ENCODE measurements at regions not wholly inside any gene's neighbourhood (a gene's known extent, or its start where the extent isn't known, plus 50 kb on each side); places are given as distances from the start of the nearest gene placed in this dataset.

DNA sequence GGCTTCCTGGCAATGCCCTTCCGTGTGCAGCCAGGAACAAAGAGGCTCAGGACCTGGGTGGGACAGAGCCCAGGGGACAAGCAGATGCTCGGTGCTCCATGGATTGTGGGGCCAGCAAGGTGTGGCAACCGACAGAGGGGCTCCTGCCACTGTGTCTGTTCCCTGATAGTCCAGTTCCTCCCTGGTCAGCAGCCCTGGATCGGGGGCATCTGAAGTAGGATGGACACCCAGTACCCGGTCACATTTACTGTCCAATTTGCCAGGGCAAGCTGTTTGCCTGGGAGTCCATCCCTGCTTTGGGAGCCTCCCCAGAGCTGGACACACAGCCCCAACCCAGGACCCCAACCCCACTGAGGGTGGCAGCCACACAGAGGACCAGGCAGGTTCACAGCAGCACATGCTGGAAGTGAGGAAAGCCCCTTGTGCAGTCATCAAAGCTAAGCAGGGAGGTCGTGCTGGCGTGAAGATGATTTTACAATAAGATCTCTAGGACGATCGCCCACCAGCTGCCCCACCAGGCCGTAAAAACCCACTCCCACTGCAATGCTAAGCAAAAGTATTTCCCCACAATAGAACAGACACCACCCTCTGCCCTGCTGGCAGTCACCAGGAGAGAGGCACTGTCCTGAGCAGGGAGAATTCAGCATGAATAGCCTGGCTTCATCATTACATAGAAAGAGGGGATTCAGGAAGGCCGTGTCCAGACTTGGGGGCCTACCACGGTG lies 141.7 kb downstream of the NDUFA10 start:
- DNase-seq (ENCODE audit: extremely low read depth, low read depth, low spot score): no peak

DNA sequence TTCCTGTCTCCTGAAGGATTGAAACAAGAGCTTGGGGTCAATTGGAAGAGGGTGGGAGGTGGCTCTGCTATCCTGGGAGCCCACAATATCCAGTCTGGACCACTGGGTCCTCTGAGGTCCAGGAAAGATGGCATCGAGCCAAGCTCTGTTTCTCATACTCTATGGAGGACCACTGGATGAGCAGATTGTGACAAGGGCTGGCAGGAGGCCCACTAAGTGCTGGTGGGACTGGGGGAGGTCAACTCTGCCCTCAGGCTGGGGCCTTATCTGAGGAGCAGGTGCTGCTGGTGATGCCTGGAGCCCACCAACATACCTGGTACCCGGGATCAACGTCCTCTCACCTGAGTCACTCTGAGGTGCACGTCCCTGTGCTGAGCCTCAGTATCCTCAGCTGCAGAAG lies 142.4 kb downstream of the NDUFA10 start:
- DNase-seq (ENCODE audit: extremely low read depth, low read depth, low spot score): no peak

- DNase-seq (ENCODE audit: extremely low read depth, low read depth, low spot score): peak; percentile 5
Observed at GRCh38 chr2:239882331-239882732, 142.8 kb downstream of the NDUFA10 start.

- peak; percentile 4 for DNase-seq (ENCODE audit: extremely low read depth, low read depth, low spot score)
Observed at GRCh38 chr2:239881561-239882320, 143.4 kb downstream of the NDUFA10 start.

DNA sequence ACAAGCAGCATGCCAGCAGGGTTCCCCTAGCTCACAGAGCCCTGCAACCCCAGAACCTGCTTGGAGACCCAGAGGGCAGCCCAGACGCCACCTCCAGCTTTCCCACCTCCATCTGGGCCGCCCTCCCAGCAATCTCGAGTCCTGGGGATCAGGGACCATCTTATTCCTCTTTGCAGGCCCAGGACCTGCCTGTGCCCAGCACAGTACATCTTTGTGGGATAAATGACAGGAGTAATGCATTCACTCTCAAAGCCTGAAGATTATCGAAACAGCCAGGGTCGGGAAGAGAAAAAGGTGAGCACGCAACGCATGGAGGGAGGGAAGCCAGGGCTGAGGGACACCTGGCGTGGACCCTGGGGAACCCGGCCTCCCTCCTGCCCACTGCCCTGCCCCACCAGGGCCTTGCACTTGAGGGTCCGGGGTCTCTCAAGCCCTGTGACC lies 144.1 kb downstream of the NDUFA10 start:
- no peak for DNase-seq (ENCODE audit: extremely low read depth, low read depth, low spot score)

DNA sequence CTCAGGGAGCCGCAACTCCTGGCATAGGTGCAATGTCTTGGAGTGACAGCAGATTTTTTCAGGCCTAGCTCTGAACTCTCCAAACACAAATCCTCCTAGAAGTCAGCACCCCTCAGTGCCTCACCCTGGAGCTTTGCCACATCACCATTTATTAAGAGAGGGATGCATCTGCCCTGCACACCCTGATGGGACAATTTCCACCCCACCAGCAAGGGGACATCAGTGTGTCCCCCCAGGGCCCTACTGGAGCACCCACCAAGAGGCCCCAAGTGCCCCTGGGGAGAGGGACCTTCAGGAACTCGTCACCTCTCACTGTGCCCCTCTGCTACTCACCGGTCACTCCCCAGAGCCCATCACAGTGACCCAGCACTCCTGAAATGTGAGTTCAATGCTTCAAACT lies 144.7 kb downstream of the NDUFA10 start:
- no peak for DNase-seq (ENCODE audit: extremely low read depth, low read depth, low spot score)

DNA sequence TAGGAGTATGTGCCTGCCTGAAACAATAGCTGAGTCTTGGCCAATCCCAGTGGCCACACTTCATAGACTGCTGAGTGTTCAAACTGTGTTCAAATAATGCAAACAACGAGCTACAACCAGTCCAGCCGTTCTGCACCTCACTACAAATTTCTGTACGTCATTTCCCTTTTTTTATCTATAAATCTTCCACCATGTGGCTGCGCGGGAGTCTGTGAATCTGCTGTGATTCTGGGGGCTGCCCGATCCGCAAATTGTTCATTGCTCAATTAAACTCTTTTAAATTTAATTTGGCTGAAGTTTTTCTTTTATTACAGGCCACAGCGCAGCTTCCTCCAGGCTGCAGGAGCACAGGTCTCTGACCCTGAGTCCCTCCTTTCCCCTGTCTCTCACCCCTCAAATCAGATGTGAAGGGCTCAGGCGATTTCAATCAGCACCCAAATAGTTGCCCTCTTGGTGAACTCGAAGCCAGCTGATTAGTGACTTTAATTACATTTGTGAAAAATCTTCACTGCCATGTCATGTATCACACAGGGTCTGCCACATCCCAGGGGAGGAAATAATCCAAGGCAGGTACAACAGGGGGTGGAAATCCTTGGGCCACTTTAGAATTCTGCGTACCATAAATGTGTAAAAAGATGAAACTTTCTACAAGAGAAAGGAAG lies 145.6 kb downstream of the NDUFA10 start:
- DNase-seq (ENCODE audit: extremely low read depth, low read depth, low spot score): no peak

DNA sequence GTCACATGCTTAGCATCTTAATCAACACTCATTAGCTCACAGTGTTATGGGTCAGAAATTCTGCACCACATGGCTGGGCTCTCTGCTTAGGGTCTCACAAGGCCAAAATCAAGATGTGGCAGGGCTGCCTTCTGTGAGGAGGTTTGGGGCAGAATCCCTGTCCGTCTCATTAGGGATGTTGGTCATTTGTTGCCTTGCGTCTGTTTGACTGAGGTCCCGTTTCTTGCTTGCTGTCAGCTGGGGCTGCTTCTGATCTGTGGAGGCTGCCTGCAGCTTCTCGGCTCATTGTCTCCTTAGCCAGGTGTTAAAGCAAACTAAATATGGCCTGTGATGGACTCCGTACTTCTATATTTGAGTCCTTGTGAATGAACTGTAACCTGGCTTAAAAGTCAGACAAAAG lies 146.5 kb downstream of the NDUFA10 start:
- no peak for DNase-seq (ENCODE audit: extremely low read depth, low read depth, low spot score)

- DNase-seq (ENCODE audit: extremely low read depth, low read depth, low spot score): no peak
Observed at GRCh38 chr2:239876948-239877289, 148.2 kb downstream of the NDUFA10 start.

DNA sequence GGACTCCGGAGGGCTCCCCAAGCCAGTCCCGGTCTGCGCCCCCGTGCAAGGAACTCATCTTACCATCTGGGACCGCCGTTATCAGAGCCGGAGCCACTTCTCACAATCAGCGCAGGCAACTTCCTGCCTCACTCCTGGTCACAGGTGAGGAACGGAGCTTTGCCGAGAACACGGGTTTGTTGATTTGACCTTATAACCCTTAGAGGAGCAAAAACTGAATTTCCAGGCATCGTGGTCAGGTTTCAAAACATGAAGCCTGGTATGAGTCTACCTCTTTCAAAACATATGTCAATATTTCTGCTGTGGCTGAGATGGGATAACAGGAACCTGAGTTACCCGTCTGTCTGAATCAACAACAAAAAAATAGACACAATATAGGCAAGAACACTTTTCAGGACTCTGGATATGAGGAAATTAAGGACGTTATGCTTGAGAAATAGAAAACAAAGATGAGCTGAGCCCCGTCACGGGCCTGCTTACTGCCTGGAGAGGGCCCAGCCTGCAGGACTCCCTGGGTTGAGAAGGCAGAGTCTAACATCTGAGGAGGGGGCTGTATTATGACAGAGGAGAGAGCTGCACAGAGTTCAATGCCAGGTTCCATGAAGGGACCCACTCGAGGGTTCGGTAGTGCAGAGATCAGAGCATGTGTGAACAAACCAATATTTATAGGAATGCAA lies 148.7 kb downstream of the NDUFA10 start:
- DNase-seq (ENCODE audit: extremely low read depth, low read depth, low spot score): no peak

GRCh38 chr2:239874636-239875356 lies 150.3 kb downstream of the NDUFA10 start:
- no peak for DNase-seq (ENCODE audit: extremely low read depth, low read depth, low spot score)

DNA sequence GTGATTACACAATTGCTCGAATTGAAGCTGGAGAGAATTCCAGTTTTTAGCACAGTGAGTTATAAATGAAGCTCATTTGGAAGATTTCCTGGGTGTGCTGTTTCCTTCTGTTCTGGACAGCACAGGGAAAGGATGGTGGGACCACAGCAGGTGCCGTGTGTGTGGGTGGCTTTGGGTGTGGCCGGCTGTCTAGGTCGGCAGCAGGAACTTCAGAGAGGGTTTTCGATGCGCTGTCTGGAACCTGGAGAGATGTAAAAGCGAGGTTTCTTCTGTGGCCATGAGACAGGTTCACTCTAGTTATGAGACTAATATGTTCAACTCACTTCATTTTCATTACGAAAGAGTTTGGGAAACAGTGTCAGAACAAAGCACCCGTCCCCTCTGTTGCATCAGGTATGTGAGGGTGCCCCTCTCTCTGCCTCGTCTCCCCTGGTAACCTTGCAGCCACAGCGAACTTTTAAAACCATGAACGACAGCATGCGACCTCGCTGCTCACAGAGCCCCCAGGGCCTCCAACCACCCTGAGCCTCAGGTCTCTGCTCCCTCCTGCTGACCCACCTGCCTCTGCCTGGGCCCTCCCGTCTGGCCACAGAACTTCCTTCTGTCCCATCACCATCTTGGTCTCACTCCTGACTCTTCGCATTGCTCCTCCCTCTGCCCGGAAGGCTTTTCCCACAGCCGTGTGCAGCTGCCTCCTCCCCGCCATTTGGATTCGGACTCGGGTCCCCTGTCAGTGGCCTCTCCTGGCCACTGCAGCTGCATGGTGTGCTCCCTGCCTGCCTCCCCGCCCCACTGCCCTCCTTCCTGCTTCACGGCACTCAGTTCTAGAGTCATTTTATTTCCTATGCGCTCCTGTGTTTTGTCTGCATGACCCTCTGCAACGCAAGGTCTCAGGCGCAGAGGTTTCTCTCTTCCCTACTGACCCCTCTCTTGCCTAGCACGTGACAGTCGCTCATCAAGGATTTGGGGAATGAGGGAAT lies 151.2 kb downstream of the NDUFA10 start:
- DNase-seq (ENCODE audit: extremely low read depth, low read depth, low spot score): no peak

DNA sequence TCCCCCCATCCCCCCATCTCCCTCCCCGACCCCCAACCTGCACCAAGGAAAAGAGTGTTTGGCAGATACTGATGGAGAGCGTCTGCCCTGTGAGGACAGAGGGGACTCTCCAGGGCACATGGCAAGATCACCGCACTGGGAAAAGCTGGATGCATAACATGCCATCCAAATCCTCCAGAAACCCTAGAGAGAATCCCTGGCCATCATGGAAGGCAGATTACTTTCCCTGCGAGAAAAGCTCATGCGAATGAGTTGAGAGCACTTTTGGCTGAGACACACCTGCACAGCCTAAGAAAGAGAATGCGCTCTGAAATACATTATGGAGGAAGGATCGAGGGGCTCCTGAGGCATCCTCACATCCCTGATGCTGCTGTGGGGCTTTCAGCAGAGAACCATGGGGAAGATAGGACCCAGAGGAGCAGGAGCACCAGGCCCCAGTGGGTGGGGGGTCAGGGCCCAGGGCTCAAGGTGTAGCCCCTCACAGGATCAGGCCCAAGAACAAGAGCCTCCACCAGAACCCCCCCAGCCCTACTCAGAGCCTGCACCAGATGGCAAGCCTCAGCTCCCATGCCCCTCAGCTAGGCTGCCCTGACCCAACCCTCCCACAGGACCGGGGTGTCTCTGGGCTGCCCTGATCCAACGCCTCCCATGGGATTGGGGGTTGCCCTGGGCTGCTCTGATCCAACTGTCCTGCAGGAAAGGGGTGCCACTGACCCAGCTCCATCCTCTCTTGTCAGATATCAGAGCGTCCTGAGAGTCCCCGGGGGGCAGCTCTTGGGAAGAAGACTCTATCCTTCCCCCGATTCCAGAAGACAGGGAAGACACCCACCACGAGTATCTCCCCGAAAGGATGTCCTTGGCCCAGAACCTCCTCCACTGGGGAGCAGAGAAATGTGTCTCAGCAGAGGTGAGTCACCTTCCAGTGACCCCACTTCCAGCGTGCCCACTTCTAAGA lies 153.4 kb downstream of the NDUFA10 start:
- DNase-seq (ENCODE audit: extremely low read depth, low read depth, low spot score): no peak

- no peak for DNase-seq (ENCODE audit: extremely low read depth, low read depth, low spot score)
Observed at GRCh38 chr2:239870863-239871262, 154.3 kb downstream of the NDUFA10 start.

DNA sequence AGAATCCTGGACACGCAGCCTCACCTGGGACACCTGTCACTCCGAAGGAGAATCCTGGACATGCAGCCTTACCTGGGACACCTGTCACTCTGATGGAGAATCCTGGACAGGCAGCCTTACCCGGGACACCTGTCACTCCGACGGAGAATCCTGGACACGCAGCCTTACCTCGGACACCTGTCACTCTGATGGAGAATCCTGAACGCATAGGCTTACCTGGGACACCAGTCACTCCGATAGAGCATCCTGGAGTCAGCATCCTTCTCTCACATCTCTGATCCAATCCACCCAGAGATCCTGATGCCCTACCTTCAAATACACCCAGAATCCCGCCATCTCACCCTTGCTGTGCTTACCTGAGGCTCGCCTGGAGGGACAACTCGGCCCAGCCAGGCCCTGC lies 154.9 kb downstream of the NDUFA10 start:
- no peak for DNase-seq (ENCODE audit: extremely low read depth, low read depth, low spot score)

DNA sequence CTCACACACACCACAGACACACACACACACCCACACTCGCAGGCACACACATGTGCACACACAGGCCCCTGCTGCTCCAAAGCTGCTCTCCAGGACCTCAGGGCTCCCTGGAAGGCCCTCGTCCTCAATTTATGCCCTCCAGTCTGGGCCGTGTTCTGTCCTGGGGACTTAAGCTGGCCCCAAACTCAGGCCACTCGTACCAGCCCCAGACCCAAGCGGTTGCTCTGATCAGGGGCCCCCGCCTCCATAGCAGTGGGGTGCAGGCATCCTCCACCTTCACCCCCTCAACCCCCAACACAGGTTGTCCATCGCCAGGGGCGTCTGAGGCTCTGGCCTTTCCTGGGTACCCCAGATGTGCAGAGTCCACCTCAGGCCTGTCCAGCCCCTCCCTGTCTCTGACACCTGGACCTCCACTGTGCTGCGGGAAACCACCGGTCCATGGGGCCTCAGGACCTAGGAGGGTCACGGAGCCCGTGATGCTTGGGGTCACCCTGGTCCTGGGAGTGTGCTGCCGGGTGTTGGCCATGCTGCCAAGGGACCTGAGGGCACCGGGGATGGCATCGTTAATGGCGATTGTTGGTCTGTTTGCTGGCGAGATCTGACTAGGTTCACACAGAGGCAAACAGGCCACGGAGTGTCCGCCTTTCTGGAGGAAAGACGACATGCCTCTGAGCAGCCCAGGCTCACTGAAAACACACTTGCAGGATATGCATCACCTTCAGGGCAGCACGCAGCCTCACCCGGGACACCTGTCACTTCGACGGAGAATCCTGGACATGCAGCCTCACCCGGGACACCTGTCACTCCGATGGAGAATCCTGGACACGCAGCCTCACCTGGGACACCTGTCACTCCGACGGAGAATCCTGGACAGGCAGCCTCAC lies 155.6 kb downstream of the NDUFA10 start:
- DNase-seq (ENCODE audit: extremely low read depth, low read depth, low spot score): no peak

- no peak for DNase-seq (ENCODE audit: extremely low read depth, low read depth, low spot score)
Observed at GRCh38 chr2:239868556-239869181, 156.5 kb downstream of the NDUFA10 start.

All from glomerular endothelial cell (primary cell).